Adrenal gland (tissue), 5 donors: ENCODE measurements at regions not wholly inside any gene's neighbourhood (a gene's known extent, or its start where the extent isn't known, plus 50 kb on each side); places are given as distances from the start of the nearest gene placed in this dataset.

ENCODE experiments used
- CTCF ChIP-seq, 6 experiments: fragments of 450-650 bp in 4 of 6; fragments of 200-600 bp in 2 of 6; sonication (generic) in 1 of 6; IDR thresholded peaks; 1 replicate in 5 of 6; 2 replicates in 1 of 6; pipeline versions ENCODE4 v1.5.1 to v1.8.0; 2016 to 2021; ENCODE audit warnings: antibody characterized with exemption in 6 of 6, mild to moderate bottlenecking in 2 of 6, moderate library complexity in 1 of 6
- POLR2A ChIP-seq, 2 donors: fragments of 450-650 bp; IDR thresholded peaks; one replicate each; pipeline ENCODE4 v1.6.1; 2017; ENCODE audit warnings: antibody characterized with exemption in 2 of 2, mild to moderate bottlenecking in 2 of 2, moderate library complexity in 1 of 2
- donor health status: DM: no; HTN: no; CAD: no.

- TF ChIP-seq POLR2A (IDR thresholded peaks at IDR 0.05), result no peak
- TF ChIP-seq CTCF (IDR thresholded peaks at IDR 0.05), result no peak
These were observed 82.9 kb upstream of the NLGN4X start for GRCh38 chrX:6311540-6311939.
